Adrenal gland (tissue), 9 donors: ENCODE measurements at regions not wholly inside any gene's neighbourhood (a gene's known extent, or its start where the extent isn't known, plus 50 kb on each side); places are given as distances from the start of the nearest gene placed in this dataset.

Experiments
- DNase-seq, 7 donors: peaks; one replicate each; pipeline ENCODE4 v3.0.0-alpha.2; 2019 to 2020
- H3K27ac ChIP-seq, 5 donors: fragments of 200-600 bp; sonication (generic) in 4 of 5; 1 replicate in 3 of 5; 2 replicates in 2 of 5; pipeline versions ENCODE4 v1.5.1 to v1.8.0; 2016 to 2020; ENCODE audit warnings: mild to moderate bottlenecking in 1 of 5
- H3K27me3 ChIP-seq: fragments of 200-600 bp; 2 replicates; pipeline ENCODE4 v1.8.0; 2021
- H3K36me3 ChIP-seq, 2 donors: fragments of 200-600 bp; replicated peaks in 1 of 2; 1 replicate in 1 of 2; 2 replicates in 1 of 2; pipeline versions ENCODE4 v1.5.1 to v1.8.0; 2018 to 2022
- H3K4me1 ChIP-seq, 2 donors: fragments of 200-600 bp; replicated peaks in 1 of 2; 1 replicate in 1 of 2; 2 replicates in 1 of 2; pipeline versions ENCODE4 v1.5.1 to v1.8.0; 2018 to 2021
- H3K4me3 ChIP-seq, 4 donors: fragments of 200-600 bp; sonication (generic) in 3 of 4; one replicate each; pipeline ENCODE4 v1.5.1; 2016 to 2018
- H3K9me3 ChIP-seq, 3 donors: fragments of 200-600 bp; sonication (generic) in 1 of 3; replicated peaks in 1 of 3; 1 replicate in 2 of 3; 2 replicates in 1 of 3; pipeline versions ENCODE4 v1.5.1 to v1.8.0; 2016 to 2021
- POLR2A ChIP-seq, 2 donors: fragments of 450-650 bp; IDR thresholded peaks; one replicate each; pipeline ENCODE4 v1.6.1; 2017; ENCODE audit warnings: antibody characterized with exemption in 2 of 2, mild to moderate bottlenecking in 2 of 2, moderate library complexity in 1 of 2
- WGBS, 4 donors: extraction: QIAGEN DNeasy Blood & Tissue Kit in 2 of 4; methylation state at CpG; one replicate each; pipeline versions ENCODE4 v1.1.5 to v1.1.7; 2013 to 2017; 5-methylcytosine and 5-hydroxymethylcytosine counted together
- intact Hi-C, 2 donors: fragments of 100-400 bp; cut with DNase I; formaldehyde crosslinking; loops; one replicate each; pipeline versions ENCODE4 v1.14.1 to v1.15.0; 2022 to 2023
- TF ChIP-seq, protein P1 (sequence below), 6 experiments: fragments of 450-650 bp in 4 of 6; fragments of 200-600 bp in 2 of 6; sonication (generic) in 1 of 6; IDR thresholded peaks; 1 replicate in 5 of 6; 2 replicates in 1 of 6; pipeline versions ENCODE4 v1.5.1 to v1.8.0; 2016 to 2021; ENCODE audit warnings: antibody characterized with exemption in 6 of 6, mild to moderate bottlenecking in 2 of 6, moderate library complexity in 1 of 6
- donor health status: healthy with polysubstance abuse.
- donor health status: Bipolar disorder and iron deficiency.
- donor health status: DM: yes; HTN: yes; CAD: no.
- donor health status: DM: no; HTN: no; CAD: no.
- donor health status: DM: no; HTN: no; CAD: no.

DNA sequence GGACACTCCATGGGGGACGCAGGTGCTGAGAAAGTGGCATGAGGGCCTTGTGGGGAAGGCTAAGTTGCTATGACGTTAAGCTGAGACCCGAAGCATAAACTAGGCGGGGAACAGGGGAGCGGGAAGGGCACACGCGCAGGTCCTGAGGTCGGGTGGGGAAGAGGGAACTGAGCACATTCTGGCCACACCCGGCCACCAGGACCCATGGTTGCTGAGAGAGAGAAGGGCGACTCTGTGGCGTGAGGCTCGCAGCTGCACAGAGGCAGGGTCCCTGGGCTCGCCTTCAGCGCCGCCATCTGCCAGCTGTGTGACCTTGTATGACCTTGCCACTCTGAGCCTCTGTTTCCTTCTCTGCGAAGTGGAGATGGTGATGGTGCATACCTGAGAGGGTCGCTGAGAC lies 182.5 kb downstream of the PHETA1 start:
- TF ChIP-seq, protein P1, sequence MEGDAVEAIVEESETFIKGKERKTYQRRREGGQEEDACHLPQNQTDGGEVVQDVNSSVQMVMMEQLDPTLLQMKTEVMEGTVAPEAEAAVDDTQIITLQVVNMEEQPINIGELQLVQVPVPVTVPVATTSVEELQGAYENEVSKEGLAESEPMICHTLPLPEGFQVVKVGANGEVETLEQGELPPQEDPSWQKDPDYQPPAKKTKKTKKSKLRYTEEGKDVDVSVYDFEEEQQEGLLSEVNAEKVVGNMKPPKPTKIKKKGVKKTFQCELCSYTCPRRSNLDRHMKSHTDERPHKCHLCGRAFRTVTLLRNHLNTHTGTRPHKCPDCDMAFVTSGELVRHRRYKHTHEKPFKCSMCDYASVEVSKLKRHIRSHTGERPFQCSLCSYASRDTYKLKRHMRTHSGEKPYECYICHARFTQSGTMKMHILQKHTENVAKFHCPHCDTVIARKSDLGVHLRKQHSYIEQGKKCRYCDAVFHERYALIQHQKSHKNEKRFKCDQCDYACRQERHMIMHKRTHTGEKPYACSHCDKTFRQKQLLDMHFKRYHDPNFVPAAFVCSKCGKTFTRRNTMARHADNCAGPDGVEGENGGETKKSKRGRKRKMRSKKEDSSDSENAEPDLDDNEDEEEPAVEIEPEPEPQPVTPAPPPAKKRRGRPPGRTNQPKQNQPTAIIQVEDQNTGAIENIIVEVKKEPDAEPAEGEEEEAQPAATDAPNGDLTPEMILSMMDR (IDR thresholded peaks at IDR 0.05) = no peak
- no peak for TF ChIP-seq POLR2A (IDR thresholded peaks at IDR 0.05)
- Histone ChIP-seq H3K36me3 (no peaks in the 10 kb centered on the region), H3K27ac (no peak overlapping the region), H3K9me3 (no peaks in the 10 kb centered on the region), H3K4me3 (no peak overlapping the region), H3K4me1 (no peaks in the 10 kb centered on the region), H3K27me3 (peaks cover 9% of the 10 kb centered on the region)
- WGBS, 4 donors = 73 to 86% (median 78%) methylated on average over 16 to 17 of the region's 17 CpGs
- intact Hi-C loops = no loop called here
- no peak for DNase-seq

DNA sequence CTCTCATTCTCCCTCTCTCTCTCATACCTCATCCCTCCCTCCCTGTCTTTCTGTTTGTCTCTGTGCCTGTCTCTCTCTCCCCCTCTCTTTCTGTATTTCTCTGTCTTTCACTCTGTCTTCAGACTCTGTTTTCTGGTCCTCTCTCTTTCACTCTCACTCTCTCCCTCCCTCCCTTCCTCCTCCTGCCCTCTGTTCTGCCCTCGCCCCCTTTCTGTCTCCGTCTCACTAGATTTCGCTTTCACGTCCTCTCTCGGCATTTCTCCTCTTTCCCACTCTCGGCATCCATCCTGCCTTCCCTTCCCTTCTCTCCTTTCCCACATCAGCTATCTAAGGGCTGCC lies 183.0 kb downstream of the PHETA1 start:
- Histone ChIP-seq H3K9me3 (no peaks in the 10 kb centered on the region), H3K27me3 (peaks cover 6% of the 10 kb centered on the region), H3K36me3 (no peaks in the 10 kb centered on the region), H3K27ac (no peak overlapping the region), H3K4me3 (no peak overlapping the region), H3K4me1 (no peaks in the 10 kb centered on the region)
- no peak for TF ChIP-seq POLR2A (IDR thresholded peaks at IDR 0.05)
- TF ChIP-seq, protein P1 (IDR thresholded peaks at IDR 0.05) = no peak
- intact Hi-C loops = no loop called here
- no peak for DNase-seq
- 84 to 91% (median 90%) methylated on average over 6 of the region's 6 CpGs for WGBS, 4 donors

DNA sequence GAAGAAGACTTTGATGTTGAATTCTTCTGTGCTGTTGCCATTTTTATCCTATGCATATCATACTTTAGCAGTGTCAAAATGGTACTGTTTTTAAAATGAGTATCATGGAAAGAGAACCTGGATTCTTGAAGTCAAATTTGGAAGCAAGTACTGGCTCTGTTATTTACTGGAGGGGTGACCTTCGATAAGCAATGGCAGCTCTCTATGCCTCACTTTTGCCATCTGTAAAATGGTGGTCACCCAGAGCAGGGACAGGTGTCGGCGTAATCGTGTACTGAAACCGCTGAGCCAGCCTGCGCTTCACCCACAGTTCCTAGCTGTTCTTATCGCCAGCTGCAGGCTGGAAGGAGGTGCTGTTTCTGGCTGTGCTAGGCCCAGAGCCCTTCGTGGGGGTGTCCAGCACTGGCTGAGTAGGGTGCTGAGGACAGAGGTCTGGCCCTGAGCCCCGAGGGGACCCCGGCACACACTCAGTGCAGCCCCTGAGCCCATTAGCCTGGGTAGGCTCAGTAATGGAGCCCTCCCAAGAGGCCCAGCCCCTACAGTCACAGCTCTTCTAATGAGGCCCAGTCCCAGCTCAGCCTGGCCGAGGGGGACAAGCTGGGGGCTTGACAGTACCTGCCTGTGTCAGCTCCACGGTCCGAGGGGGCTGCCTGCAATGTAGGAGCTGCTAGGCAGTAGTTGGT lies 183.5 kb downstream of the PHETA1 start:
- no peaks in the 10 kb centered on the region for H3K9me3 ChIP-seq

DNA sequence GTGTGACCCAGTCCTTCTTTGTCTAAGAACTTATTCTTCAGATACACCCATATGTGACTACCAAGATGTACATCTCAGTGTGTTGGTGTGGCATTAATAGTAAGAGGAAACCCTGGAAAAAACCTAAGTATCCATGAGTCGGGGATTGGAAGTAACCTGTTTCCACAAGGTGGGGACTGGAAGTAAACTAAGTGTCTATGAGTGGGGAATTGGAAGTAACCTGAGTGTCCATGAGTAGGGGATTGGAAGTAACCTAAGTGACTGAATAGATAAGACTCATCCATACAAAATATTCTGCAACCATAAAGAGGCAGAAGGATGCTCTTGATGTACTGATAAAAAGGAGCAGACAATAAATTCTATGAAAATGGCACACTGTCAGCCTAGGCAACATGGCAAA lies 184.7 kb downstream of the PHETA1 start:
- no peaks in the 10 kb centered on the region for H3K27me3 ChIP-seq
- 83 to 100% (median 92%) methylated on average over 1 of the region's 1 CpG for WGBS, 4 donors
- no peaks in the 10 kb centered on the region for H3K4me1 ChIP-seq
- no peak for TF ChIP-seq POLR2A (IDR thresholded peaks at IDR 0.05)
- TF ChIP-seq, protein P1 (IDR thresholded peaks at IDR 0.05) = no peak
- no peaks in the 10 kb centered on the region for H3K36me3 ChIP-seq
- intact Hi-C loops = no loop called here
- H3K9me3 ChIP-seq = no peaks in the 10 kb centered on the region
- no peak overlapping the region for H3K4me3 ChIP-seq
- DNase-seq = no peak
- H3K27ac ChIP-seq = no peak overlapping the region

More for the DNA sequence above, 183.5 kb downstream of the PHETA1 start:
- TF ChIP-seq, protein P1 (IDR thresholded peaks at IDR 0.05) = no peak
- no peak for TF ChIP-seq POLR2A (IDR thresholded peaks at IDR 0.05)
- Histone ChIP-seq H3K4me3 (no peak overlapping the region), H3K36me3 (no peaks in the 10 kb centered on the region), H3K27ac (no peak overlapping the region), H3K4me1 (no peaks in the 10 kb centered on the region), H3K27me3 (peaks cover 6% of the 10 kb centered on the region)
- no peak for DNase-seq
- WGBS, 4 donors = 78 to 90% (median 88%) methylated on average over 12 to 13 of the region's 13 CpGs
- intact Hi-C loops = no loop called here
